ENCODE measurements at regions not wholly inside any gene's neighbourhood (a gene's known extent, or its start where the extent isn't known, plus 50 kb on each side); places are given as distances from the start of the nearest gene placed in this dataset.

- Mint-ChIP-seq H3K27ac (no peak overlapping the region), H3K36me3 (no peaks in the 10 kb centered on the region), H3K4me1 (no peaks in the 10 kb centered on the region), H3K4me3 (no peak overlapping the region), H3K27me3 (no peaks in the 10 kb centered on the region), H3K9me3 (ENCODE audit: low read depth) (no peaks in the 10 kb centered on the region)
- CTCF ChIA-PET, result no interaction called here
- no peak for ATAC-seq
- no peak for DNase-seq
Measured at GRCh38 chr2:6449343-6449742, 416.4 kb downstream of the CMPK2 start.

GRCh38 chr2:6452702-6453481, 412.8 kb downstream of the CMPK2 start:
- H3K9me3 Mint-ChIP-seq (ENCODE audit: low read depth), result no peaks in the 10 kb centered on the region
- H3K4me1 Mint-ChIP-seq, result no peaks in the 10 kb centered on the region
- H3K27me3 Mint-ChIP-seq, result no peaks in the 10 kb centered on the region

GRCh38 chr2:6454286-6454990, 411.3 kb downstream of the CMPK2 start:
- no peaks in the 10 kb centered on the region for H3K9me3 Mint-ChIP-seq (ENCODE audit: low read depth)

More at GRCh38 chr2:6452702-6453481, 412.8 kb downstream of the CMPK2 start:
- Mint-ChIP-seq H3K4me3 (no peak overlapping the region), H3K36me3 (no peaks in the 10 kb centered on the region), H3K27ac (no peak overlapping the region)
- ATAC-seq (no peak), DNase-seq (no peak)
- CTCF ChIA-PET, result no interaction called here

GRCh38 chr2:6459138-6459537, 406.6 kb downstream of the CMPK2 start:
- no peak for DNase-seq
- no peaks in the 10 kb centered on the region for H3K4me1 Mint-ChIP-seq
- CTCF ChIA-PET, result no interaction called here

More at GRCh38 chr2:6454286-6454990, 411.3 kb downstream of the CMPK2 start:
- CTCF ChIA-PET, result no interaction called here
- Mint-ChIP-seq H3K36me3 (no peaks in the 10 kb centered on the region), H3K4me3 (no peak overlapping the region), H3K27ac (no peak overlapping the region), H3K27me3 (no peaks in the 10 kb centered on the region), H3K4me1 (no peaks in the 10 kb centered on the region)
- ATAC-seq, result no peak
- no peak for DNase-seq

GRCh38 chr2:6470518-6470917, 395.2 kb downstream of the CMPK2 start:
- H3K9me3 Mint-ChIP-seq (ENCODE audit: low read depth), result peaks cover 2% of the 10 kb centered on the region
- H3K4me1 Mint-ChIP-seq, result no peaks in the 10 kb centered on the region
- ATAC-seq (no peak), DNase-seq (no peak)
- CTCF ChIA-PET, result no interaction called here
- no peaks in the 10 kb centered on the region for H3K36me3 Mint-ChIP-seq
- H3K27me3 Mint-ChIP-seq, result no peaks in the 10 kb centered on the region
- H3K27ac Mint-ChIP-seq, result no peak overlapping the region
- no peak overlapping the region for H3K4me3 Mint-ChIP-seq

More at GRCh38 chr2:6459138-6459537, 406.6 kb downstream of the CMPK2 start:
- Mint-ChIP-seq H3K36me3 (no peaks in the 10 kb centered on the region), H3K9me3 (ENCODE audit: low read depth) (peaks cover 2% of the 10 kb centered on the region), H3K27me3 (no peaks in the 10 kb centered on the region), H3K27ac (no peak overlapping the region), H3K4me3 (no peak overlapping the region)
- no peak for ATAC-seq

- CTCF ChIA-PET, result no interaction called here
Measured at GRCh38 chr2:6471419-6471818, 394.3 kb downstream of the CMPK2 start.

GRCh38 chr2:6474161-6475140, 391.3 kb downstream of the CMPK2 start:
- Mint-ChIP-seq H3K4me3 (no peak overlapping the region), H3K4me1 (no peaks in the 10 kb centered on the region), H3K9me3 (ENCODE audit: low read depth) (no peaks in the 10 kb centered on the region), H3K27ac (no peak overlapping the region), H3K27me3 (no peaks in the 10 kb centered on the region), H3K36me3 (no peaks in the 10 kb centered on the region)
- ATAC-seq, result no peak
- CTCF ChIA-PET, result no interaction called here
- DNase-seq, result no peak

More at GRCh38 chr2:6471419-6471818, 394.3 kb downstream of the CMPK2 start:
- Mint-ChIP-seq H3K4me1 (no peaks in the 10 kb centered on the region), H3K9me3 (ENCODE audit: low read depth) (peaks cover under 1% of the 10 kb centered on the region), H3K27ac (no peak overlapping the region), H3K36me3 (no peaks in the 10 kb centered on the region), H3K4me3 (no peak overlapping the region), H3K27me3 (no peaks in the 10 kb centered on the region)
- ATAC-seq (no peak), DNase-seq (no peak)

- ATAC-seq, result no peak
- CTCF ChIA-PET, result no interaction called here
- H3K27ac Mint-ChIP-seq, result no peak overlapping the region
- no peaks in the 10 kb centered on the region for H3K36me3 Mint-ChIP-seq
- no peaks in the 10 kb centered on the region for H3K4me1 Mint-ChIP-seq
- H3K9me3 Mint-ChIP-seq (ENCODE audit: low read depth), result peaks cover 2% of the 10 kb centered on the region
- no peaks in the 10 kb centered on the region for H3K27me3 Mint-ChIP-seq
- no peak overlapping the region for H3K4me3 Mint-ChIP-seq
- DNase-seq, result no peak
Measured at GRCh38 chr2:6475155-6475940, 390.4 kb downstream of the CMPK2 start.

- H3K27me3 Mint-ChIP-seq, result no peaks in the 10 kb centered on the region
- no peaks in the 10 kb centered on the region for H3K36me3 Mint-ChIP-seq
- no peaks in the 10 kb centered on the region for H3K4me1 Mint-ChIP-seq
- ATAC-seq (no peak), DNase-seq (no peak)
- H3K9me3 Mint-ChIP-seq (ENCODE audit: low read depth), result peaks cover 2% of the 10 kb centered on the region
- H3K4me3 Mint-ChIP-seq, result no peak overlapping the region
- CTCF ChIA-PET, result interaction anchor here (0.6 kb wide), 1 partner anchor 630 kb away, joined by 3 read pairs; no protein-coding TSS in a partner anchor
- H3K27ac Mint-ChIP-seq, result no peak overlapping the region
Measured at GRCh38 chr2:6480514-6480913, 385.2 kb downstream of the CMPK2 start.

GRCh38 chr2:6482256-6482655, 383.5 kb downstream of the CMPK2 start:
- H3K9me3 Mint-ChIP-seq (ENCODE audit: low read depth), result peaks cover 2% of the 10 kb centered on the region
- CTCF ChIA-PET, result no interaction called here
- H3K27ac Mint-ChIP-seq, result no peak overlapping the region
- no peak overlapping the region for H3K4me3 Mint-ChIP-seq
- H3K36me3 Mint-ChIP-seq, result no peaks in the 10 kb centered on the region
- no peaks in the 10 kb centered on the region for H3K27me3 Mint-ChIP-seq
- H3K4me1 Mint-ChIP-seq, result no peaks in the 10 kb centered on the region
- ATAC-seq (no peak), DNase-seq (no peak)

- Mint-ChIP-seq H3K27ac (no peak overlapping the region), H3K9me3 (ENCODE audit: low read depth) (no peaks in the 10 kb centered on the region), H3K27me3 (no peaks in the 10 kb centered on the region), H3K4me3 (no peak overlapping the region), H3K36me3 (no peaks in the 10 kb centered on the region), H3K4me1 (no peaks in the 10 kb centered on the region)
- no peak for ATAC-seq
- no peak for DNase-seq
- CTCF ChIA-PET, result no interaction called here
Measured at GRCh38 chr2:6487765-6488164, 377.9 kb downstream of the CMPK2 start.

GRCh38 chr2:6492573-6492972, 373.1 kb downstream of the CMPK2 start:
- no peak overlapping the region for H3K27ac Mint-ChIP-seq
- H3K36me3 Mint-ChIP-seq, result no peaks in the 10 kb centered on the region
- CTCF ChIA-PET, result no interaction called here
- DNase-seq (no peak), ATAC-seq (no peak)
- no peak overlapping the region for H3K4me3 Mint-ChIP-seq
- no peaks in the 10 kb centered on the region for H3K4me1 Mint-ChIP-seq
- no peaks in the 10 kb centered on the region for H3K9me3 Mint-ChIP-seq (ENCODE audit: low read depth)
- H3K27me3 Mint-ChIP-seq, result no peaks in the 10 kb centered on the region

GRCh38 chr2:6493266-6493665, 372.4 kb downstream of the CMPK2 start:
- ATAC-seq (no peak), DNase-seq (no peak)
- CTCF ChIA-PET, result no interaction called here
- H3K27ac Mint-ChIP-seq, result no peak overlapping the region
- H3K36me3 Mint-ChIP-seq, result no peaks in the 10 kb centered on the region
- H3K27me3 Mint-ChIP-seq, result no peaks in the 10 kb centered on the region
- H3K4me1 Mint-ChIP-seq, result no peaks in the 10 kb centered on the region
- no peaks in the 10 kb centered on the region for H3K9me3 Mint-ChIP-seq (ENCODE audit: low read depth)
- no peak overlapping the region for H3K4me3 Mint-ChIP-seq

All from activated CD8-positive, alpha-beta memory T cell treated with anti-CD3 and anti-CD28 coated beads, Interleukin-2, amount 10 ng/mL, durations not matched to agents 7 days and 5 days (primary cell).